CD14-positive monocyte (primary cell): ENCODE measurements at regions not wholly inside any gene's neighbourhood (a gene's known extent, or its start where the extent isn't known, plus 50 kb on each side); places are given as distances from the start of the nearest gene placed in this dataset.

ENCODE experiments used
- DNase-seq, 3 donors: peaks; one replicate each; pipeline ENCODE4 v3.0.0-alpha.2; 2011 to 2022
- H2AFZ ChIP-seq: 2 replicates; pipeline ENCODE4 v1.6.0; 2012; ENCODE audit warnings: mild to moderate bottlenecking, low read depth, low read length, inconsistent platforms; ENCODE audit not compliant: insufficient read depth, poor library complexity, severe bottlenecking
- H3K27ac ChIP-seq, 2 donors: 1 replicate in 1 of 2; 2 replicates in 1 of 2; pipeline ENCODE4 v1.5.1; 2012 to 2013; ENCODE audit warnings: low read length in 2 of 2, control low read depth in 1 of 2, inconsistent platforms in 1 of 2, low read depth in 1 of 2, mild to moderate bottlenecking in 1 of 2
- H3K27me3 ChIP-seq, 2 donors: one replicate each; pipeline versions ENCODE4 v1.6.0 to v1.6.1; 2011 to 2013; ENCODE audit warnings: low read length in 2 of 2; ENCODE audit not compliant: control insufficient read depth in 2 of 2, insufficient read depth in 2 of 2
- H3K36me3 ChIP-seq, 2 donors: replicated peaks in 1 of 2; 1 replicate in 1 of 2; 2 replicates in 1 of 2; pipeline versions ENCODE4 v1.5.1 to v1.6.1; 2012 to 2013; ENCODE audit warnings: low read length in 2 of 2, control low read depth in 1 of 2, inconsistent platforms in 1 of 2, mild to moderate bottlenecking in 1 of 2; ENCODE audit not compliant: insufficient read depth in 2 of 2, control insufficient read depth in 1 of 2
- H3K4me1 ChIP-seq, 2 donors: 1 replicate in 1 of 2; 2 replicates in 1 of 2; pipeline versions ENCODE4 v1.5.1 to v1.6.1; 2012 to 2013; ENCODE audit warnings: low read length in 2 of 2, control low read depth in 1 of 2, inconsistent platforms in 1 of 2, mild to moderate bottlenecking in 1 of 2, moderate library complexity in 1 of 2; ENCODE audit not compliant: insufficient read depth in 2 of 2, control insufficient read depth in 1 of 2
- H3K4me2 ChIP-seq: replicated peaks from 2 replicates; pipeline ENCODE3; 2012; ENCODE audit warnings: low read length, moderate library complexity, mild to moderate bottlenecking; ENCODE audit not compliant: poor library complexity, severe bottlenecking; ENCODE audit errors: extremely low read depth
- H3K4me3 ChIP-seq, 3 experiments: fragments of 200-600 bp in 1 of 3; sonication (generic) in 1 of 3; replicated peaks in 1 of 3; 1 replicate in 2 of 3; 2 replicates in 1 of 3; pipeline ENCODE4 v1.5.1; 2011 to 2013; ENCODE audit warnings: low read length in 3 of 3, mild to moderate bottlenecking in 3 of 3, control low read depth in 2 of 3, low read depth in 2 of 3, inconsistent platforms in 1 of 3, moderate library complexity in 1 of 3
- H3K79me2 ChIP-seq: 2 replicates; pipeline ENCODE4 v1.6.0; 2012; ENCODE audit warnings: mild to moderate bottlenecking, control low read depth, inconsistent platforms, low read length, moderate library complexity; ENCODE audit not compliant: insufficient read depth
- H3K9ac ChIP-seq: 2 replicates; pipeline ENCODE4 v1.6.0; 2017; ENCODE audit warnings: low read length, mild to moderate bottlenecking; ENCODE audit not compliant: insufficient read depth, poor library complexity, severe bottlenecking
- H3K9me3 ChIP-seq, 2 donors: replicated peaks in 1 of 2; 1 replicate in 1 of 2; 2 replicates in 1 of 2; pipeline versions ENCODE4 v1.5.1 to v1.6.1; 2012 to 2013; ENCODE audit warnings: low read length in 2 of 2, control low read depth in 1 of 2; ENCODE audit not compliant: control insufficient read depth in 1 of 2, insufficient read depth in 1 of 2
- H4K20me1 ChIP-seq: 2 replicates; pipeline ENCODE4 v1.6.0; 2012; ENCODE audit warnings: mild to moderate bottlenecking, low read length, control low read depth, moderate library complexity; ENCODE audit not compliant: insufficient read depth
- H3K27ac Mint-ChIP-seq, 7 donors: one replicate each; pipeline ENCODE4 v1.8.0; 2020; ENCODE audit warnings: mild to moderate bottlenecking in 7 of 7, mixed read lengths in 7 of 7, moderate library complexity in 6 of 7, inconsistent platforms in 2 of 7
- H3K27me3 Mint-ChIP-seq, 3 donors: one replicate each; pipeline ENCODE4 v1.8.0; 2021 to 2022; ENCODE audit warnings: low read depth in 3 of 3, mild to moderate bottlenecking in 3 of 3, mixed read lengths in 3 of 3, moderate library complexity in 3 of 3, inconsistent platforms in 1 of 3
- H3K36me3 Mint-ChIP-seq, 2 donors: one replicate each; pipeline ENCODE4 v1.8.0; 2020; ENCODE audit warnings: mixed read lengths in 2 of 2, inconsistent platforms in 1 of 2, mild to moderate bottlenecking in 1 of 2
- H3K4me1 Mint-ChIP-seq: one replicate; pipeline ENCODE4 v1.8.0; 2020; ENCODE audit warnings: mild to moderate bottlenecking, mixed read lengths
- H3K4me3 Mint-ChIP-seq, 2 donors: one replicate each; pipeline ENCODE4 v1.8.0; 2020; ENCODE audit warnings: mild to moderate bottlenecking in 2 of 2, mixed read lengths in 2 of 2, moderate library complexity in 1 of 2
- H3K9me3 Mint-ChIP-seq, 7 donors: one replicate each; pipeline ENCODE4 v1.8.0; 2020 to 2022; ENCODE audit warnings: mixed read lengths in 7 of 7, mild to moderate bottlenecking in 6 of 7, moderate library complexity in 6 of 7, inconsistent platforms in 2 of 7
- WGBS: methylation state at CpG from one replicate; pipeline ENCODE4 v1.1.5; 2013; ENCODE audit warnings: missing lambda C conversion rate; ENCODE audit not compliant: insufficient coverage; 5-methylcytosine and 5-hydroxymethylcytosine counted together
- intact Hi-C, 2 donors: fragments of 100-400 bp; cut with micrococcal nuclease; formaldehyde crosslinking; loops; one replicate each; pipeline versions ENCODE4 v1.15.0 to v1.15.1; 2023
- TF ChIP-seq, protein P1 (sequence below): fragments of 200-600 bp; IDR thresholded peaks from one replicate; pipeline ENCODE4 v1.8.0; 2022; ENCODE audit warnings: antibody characterized with exemption, mild to moderate bottlenecking

DNA sequence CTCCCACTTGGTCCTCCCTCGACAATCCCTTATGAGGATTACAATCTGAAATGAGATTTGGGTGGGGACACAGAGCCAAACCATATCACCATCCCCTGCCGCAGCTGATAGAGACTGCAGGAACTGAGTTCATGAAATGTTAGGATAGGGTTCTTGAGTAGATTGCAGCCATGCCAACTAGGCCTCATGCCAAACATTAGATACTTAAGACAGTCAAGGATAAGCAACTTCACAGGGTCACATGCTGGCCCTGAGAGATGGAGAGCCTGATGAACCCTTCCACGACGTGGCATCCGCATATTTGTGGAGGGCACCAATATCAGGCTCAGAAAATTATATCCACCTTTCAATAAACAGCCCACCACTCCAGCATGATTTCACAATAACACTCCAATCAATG is 121.3 kb downstream of the ALDH8A1 start:
- H3K4me3 Mint-ChIP-seq: no peak overlapping the region
- TF ChIP-seq, protein P1, sequence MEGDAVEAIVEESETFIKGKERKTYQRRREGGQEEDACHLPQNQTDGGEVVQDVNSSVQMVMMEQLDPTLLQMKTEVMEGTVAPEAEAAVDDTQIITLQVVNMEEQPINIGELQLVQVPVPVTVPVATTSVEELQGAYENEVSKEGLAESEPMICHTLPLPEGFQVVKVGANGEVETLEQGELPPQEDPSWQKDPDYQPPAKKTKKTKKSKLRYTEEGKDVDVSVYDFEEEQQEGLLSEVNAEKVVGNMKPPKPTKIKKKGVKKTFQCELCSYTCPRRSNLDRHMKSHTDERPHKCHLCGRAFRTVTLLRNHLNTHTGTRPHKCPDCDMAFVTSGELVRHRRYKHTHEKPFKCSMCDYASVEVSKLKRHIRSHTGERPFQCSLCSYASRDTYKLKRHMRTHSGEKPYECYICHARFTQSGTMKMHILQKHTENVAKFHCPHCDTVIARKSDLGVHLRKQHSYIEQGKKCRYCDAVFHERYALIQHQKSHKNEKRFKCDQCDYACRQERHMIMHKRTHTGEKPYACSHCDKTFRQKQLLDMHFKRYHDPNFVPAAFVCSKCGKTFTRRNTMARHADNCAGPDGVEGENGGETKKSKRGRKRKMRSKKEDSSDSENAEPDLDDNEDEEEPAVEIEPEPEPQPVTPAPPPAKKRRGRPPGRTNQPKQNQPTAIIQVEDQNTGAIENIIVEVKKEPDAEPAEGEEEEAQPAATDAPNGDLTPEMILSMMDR: no peak
- peaks cover 1% of the 10 kb centered on the region for H3K4me1 Mint-ChIP-seq
- H3K9me3 Mint-ChIP-seq: peaks cover 3 to 30% (median 17%) of the 10 kb centered on the region in 7 donors
- Histone ChIP-seq H3K4me1 (no peaks in the 10 kb centered on the region), H3K27ac (no peak overlapping the region), H3K79me2 (no peaks in the 10 kb centered on the region), H3K36me3 (no peaks in the 10 kb centered on the region), H3K4me2 (no peak overlapping the region), H3K9me3 (peaks cover 0 to 24% of the 10 kb centered on the region in 2 donors), H3K4me3 (no peak overlapping the region), H2AFZ (no peak overlapping the region), H4K20me1 (no peaks in the 10 kb centered on the region), H3K27me3 (no peaks in the 10 kb centered on the region), H3K9ac (no peak overlapping the region)
- H3K27ac Mint-ChIP-seq: no peak overlapping the region
- H3K27me3 Mint-ChIP-seq: peaks cover 0 to 5% (median 2%) of the 10 kb centered on the region in 3 donors
- no peak for DNase-seq
- intact Hi-C loops: no loop called here
- no CpG with 5 or more reads among the region's 5 CpGs for WGBS
- no peaks in the 10 kb centered on the region for H3K36me3 Mint-ChIP-seq

DNA sequence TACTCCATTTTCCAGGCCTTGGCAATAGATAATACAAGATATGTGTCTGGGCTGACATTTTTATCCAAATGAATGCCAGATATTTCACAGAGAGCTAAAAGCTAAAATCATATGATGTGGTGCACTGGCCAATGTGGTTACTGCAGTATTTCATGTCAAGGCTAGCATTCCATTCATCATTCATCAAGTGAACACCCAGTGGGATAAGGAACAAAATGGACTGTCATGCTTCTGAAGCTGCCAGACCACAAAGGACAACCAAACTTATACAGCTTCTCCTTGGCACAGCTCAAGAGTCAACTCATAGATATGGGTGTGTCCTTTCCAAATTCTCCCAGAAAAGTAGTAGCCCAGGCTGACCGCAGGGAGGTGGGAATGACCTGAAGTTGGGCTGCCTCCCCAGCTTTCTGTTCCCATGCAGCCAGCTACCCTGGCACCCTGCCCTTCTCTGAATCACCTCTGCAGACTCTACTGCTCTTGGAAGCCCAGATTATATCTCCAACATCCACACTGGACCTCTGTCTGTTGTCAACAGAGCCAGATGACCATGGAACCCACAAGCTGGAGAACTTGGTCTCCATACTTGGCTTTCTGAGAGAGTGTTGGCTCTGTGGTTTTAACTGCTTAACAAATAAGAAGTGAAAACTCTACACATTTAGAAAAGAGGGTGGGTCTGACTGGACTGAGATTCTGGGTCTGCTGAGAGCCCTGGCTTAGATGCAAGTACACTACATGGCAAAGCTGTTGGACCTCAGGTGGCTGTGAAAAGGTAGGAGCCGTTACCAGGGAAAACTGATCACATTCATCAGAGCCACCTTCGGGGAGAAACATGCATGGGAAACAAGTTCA is 122.8 kb downstream of the ALDH8A1 start:
- no peak overlapping the region for H3K4me2 ChIP-seq
- peaks cover 0 to 3% (median 2%) of the 10 kb centered on the region in 3 donors for H3K27me3 Mint-ChIP-seq
- no peak for DNase-seq
- no peaks in the 10 kb centered on the region for H3K4me1 ChIP-seq
- H3K9me3 ChIP-seq: peaks cover 0 to 24% of the 10 kb centered on the region in 2 donors
- H4K20me1 ChIP-seq: no peaks in the 10 kb centered on the region
- H3K79me2 ChIP-seq: no peaks in the 10 kb centered on the region
- no peaks in the 10 kb centered on the region for H3K27me3 ChIP-seq
- TF ChIP-seq, protein P1: no peak
- H3K9ac ChIP-seq: no peak overlapping the region
- H3K27ac Mint-ChIP-seq: peak overlapping the region in 1 of 7 donors; percentile 52
- H3K9me3 Mint-ChIP-seq: peaks cover 3 to 30% (median 17%) of the 10 kb centered on the region in 7 donors
- H3K27ac ChIP-seq: no peak overlapping the region
- no peaks in the 10 kb centered on the region for H3K36me3 ChIP-seq
- no peak overlapping the region for H3K4me3 ChIP-seq
- no peak overlapping the region for H2AFZ ChIP-seq
- H3K4me1 Mint-ChIP-seq: peaks cover 6% of the 10 kb centered on the region
- no peaks in the 10 kb centered on the region for H3K36me3 Mint-ChIP-seq
- intact Hi-C loops: no loop called here
- 80% methylated on average over 1 of the region's 3 CpGs for WGBS
- H3K4me3 Mint-ChIP-seq: no peak overlapping the region
